ENCODE measurements at regions not wholly inside any gene's neighbourhood (a gene's known extent, or its start where the extent isn't known, plus 50 kb on each side); places are given as distances from the start of the nearest gene placed in this dataset.

DNA sequence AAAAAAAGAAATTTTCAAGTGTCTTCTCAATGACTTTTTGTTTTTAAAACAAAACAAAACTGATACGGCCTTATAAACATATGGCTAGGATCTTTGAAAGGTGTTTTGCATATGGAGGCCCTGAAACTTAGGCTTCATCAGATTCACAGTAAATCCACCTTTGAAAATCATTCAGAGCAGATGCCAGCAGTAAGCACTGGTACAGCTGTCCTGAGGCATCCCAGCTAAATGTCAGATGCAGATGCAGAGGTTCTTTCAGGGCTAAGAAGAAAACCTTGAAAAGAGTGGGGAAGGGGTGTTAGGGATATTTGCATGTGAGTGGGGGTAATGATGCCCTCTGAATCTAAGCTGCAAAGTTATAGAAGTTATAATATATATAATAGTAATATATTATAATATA, 56.2 kb upstream of the GNG12 start:
- TF ChIP-seq, protein P1, sequence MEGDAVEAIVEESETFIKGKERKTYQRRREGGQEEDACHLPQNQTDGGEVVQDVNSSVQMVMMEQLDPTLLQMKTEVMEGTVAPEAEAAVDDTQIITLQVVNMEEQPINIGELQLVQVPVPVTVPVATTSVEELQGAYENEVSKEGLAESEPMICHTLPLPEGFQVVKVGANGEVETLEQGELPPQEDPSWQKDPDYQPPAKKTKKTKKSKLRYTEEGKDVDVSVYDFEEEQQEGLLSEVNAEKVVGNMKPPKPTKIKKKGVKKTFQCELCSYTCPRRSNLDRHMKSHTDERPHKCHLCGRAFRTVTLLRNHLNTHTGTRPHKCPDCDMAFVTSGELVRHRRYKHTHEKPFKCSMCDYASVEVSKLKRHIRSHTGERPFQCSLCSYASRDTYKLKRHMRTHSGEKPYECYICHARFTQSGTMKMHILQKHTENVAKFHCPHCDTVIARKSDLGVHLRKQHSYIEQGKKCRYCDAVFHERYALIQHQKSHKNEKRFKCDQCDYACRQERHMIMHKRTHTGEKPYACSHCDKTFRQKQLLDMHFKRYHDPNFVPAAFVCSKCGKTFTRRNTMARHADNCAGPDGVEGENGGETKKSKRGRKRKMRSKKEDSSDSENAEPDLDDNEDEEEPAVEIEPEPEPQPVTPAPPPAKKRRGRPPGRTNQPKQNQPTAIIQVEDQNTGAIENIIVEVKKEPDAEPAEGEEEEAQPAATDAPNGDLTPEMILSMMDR (IDR thresholded peaks at IDR 0.05), result no peak
- H3K4me2 ChIP-seq (replicated peaks; ENCODE audit: extremely low read depth, low read length, poor library complexity, severe bottlenecking), result no peak overlapping the region
- H3K36me3 ChIP-seq (replicated peaks in 1 of 2; ENCODE audit: control insufficient read depth in 1 of 2, insufficient read depth in 2 of 2, low read length in 2 of 2), result no peaks in the 10 kb centered on the region
- H2AFZ ChIP-seq (ENCODE audit: insufficient read depth, low read depth, low read length, poor library complexity, severe bottlenecking), result no peak overlapping the region
- no CpG with 5 or more reads among the region's 1 CpG for WGBS (ENCODE audit: insufficient coverage)
- intact Hi-C loops (cut with micrococcal nuclease), result no loop called here
- no peak overlapping the region for H3K27ac ChIP-seq (ENCODE audit: low read depth in 1 of 2, low read length in 2 of 2)
- Mint-ChIP-seq H3K9me3 (peaks cover 0 to 6% (median 3%) of the 10 kb centered on the region in 7 donors), H3K4me1 (peaks cover 16% of the 10 kb centered on the region), H3K27me3 (ENCODE audit: low read depth in 3 of 3) (no peaks in the 10 kb centered on the region), H3K27ac (peak overlapping the region in 2 of 7 donors; percentile 64 to 70), H3K36me3 (peaks cover 0 to 2% of the 10 kb centered on the region in 2 donors), H3K4me3 (no peak overlapping the region)
- no peak overlapping the region for H3K9ac ChIP-seq (ENCODE audit: insufficient read depth, low read length, poor library complexity, severe bottlenecking)
- no peak overlapping the region for H3K4me3 ChIP-seq (replicated peaks in 1 of 3; ENCODE audit: low read depth in 2 of 3, low read length in 3 of 3)
- H3K79me2 ChIP-seq (ENCODE audit: insufficient read depth, low read length), result no peaks in the 10 kb centered on the region
- no peaks in the 10 kb centered on the region for H3K27me3 ChIP-seq (ENCODE audit: control insufficient read depth in 2 of 2, insufficient read depth in 2 of 2, low read length in 2 of 2)
- H4K20me1 ChIP-seq (ENCODE audit: insufficient read depth, low read length), result no peaks in the 10 kb centered on the region
- no peaks in the 10 kb centered on the region for H3K9me3 ChIP-seq (replicated peaks in 1 of 2; ENCODE audit: control insufficient read depth in 1 of 2, insufficient read depth in 1 of 2, low read length in 2 of 2)
- H3K4me1 ChIP-seq (ENCODE audit: control insufficient read depth in 1 of 2, insufficient read depth in 2 of 2, low read length in 2 of 2), result peaks cover 0 to 12% of the 10 kb centered on the region in 2 donors
- no peak for DNase-seq

DNA sequence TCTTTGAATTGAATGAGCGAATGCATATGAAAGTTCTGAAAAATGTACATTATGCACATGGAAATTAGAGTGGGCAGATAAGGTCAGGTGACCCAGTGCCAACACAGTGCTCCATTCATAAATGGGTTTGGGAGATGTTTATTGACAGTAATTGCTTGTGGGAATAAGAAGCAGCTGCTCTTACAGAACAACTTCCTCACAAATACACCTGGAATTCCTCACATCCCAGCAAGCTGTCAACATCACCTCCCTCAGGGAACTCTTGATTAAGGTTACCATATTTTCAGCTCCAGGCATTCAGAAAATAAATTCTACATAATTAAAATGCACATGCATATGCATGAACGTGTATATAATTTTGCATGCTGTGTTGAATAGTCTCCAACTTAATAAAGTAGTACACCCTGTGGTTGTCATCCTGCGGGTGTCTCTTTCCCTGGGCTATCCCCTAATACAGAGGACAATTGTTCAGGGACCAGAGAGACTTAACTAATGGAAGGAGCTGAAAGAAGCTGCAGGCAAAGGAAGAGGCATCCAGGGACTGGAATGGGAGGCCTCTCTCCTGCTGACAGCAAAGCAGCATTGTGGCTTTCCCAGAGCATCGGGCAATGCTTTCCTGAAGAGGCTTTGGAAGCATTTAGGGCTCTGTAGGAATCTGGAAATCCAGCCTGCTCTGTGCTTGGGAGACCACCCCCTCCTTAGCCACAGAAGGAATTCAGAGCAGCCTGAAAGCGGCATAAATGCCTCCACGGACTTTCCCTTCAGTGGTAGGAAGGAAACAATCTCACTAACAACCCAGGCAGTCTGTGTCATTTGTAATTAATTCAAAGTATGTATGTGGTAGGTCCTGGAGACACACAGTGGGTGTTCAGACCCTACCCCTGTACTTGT, 55.2 kb upstream of the GNG12 start:
- DNase-seq, result no peak
- Mint-ChIP-seq H3K4me3 (no peak overlapping the region), H3K27ac (peak overlapping the region in 1 of 7 donors; percentile 73), H3K27me3 (ENCODE audit: low read depth in 3 of 3) (no peaks in the 10 kb centered on the region), H3K36me3 (peaks cover 0 to 2% of the 10 kb centered on the region in 2 donors), H3K4me1 (peaks cover 16% of the 10 kb centered on the region), H3K9me3 (peaks cover 0 to 9% (median 4%) of the 10 kb centered on the region in 7 donors)
- peaks cover 0 to 12% of the 10 kb centered on the region in 2 donors for H3K4me1 ChIP-seq (ENCODE audit: control insufficient read depth in 1 of 2, insufficient read depth in 2 of 2, low read length in 2 of 2)
- intact Hi-C loops (cut with micrococcal nuclease), result no loop called here
- H2AFZ ChIP-seq (ENCODE audit: insufficient read depth, low read depth, low read length, poor library complexity, severe bottlenecking), result no peak overlapping the region
- no peaks in the 10 kb centered on the region for H3K79me2 ChIP-seq (ENCODE audit: insufficient read depth, low read length)
- no peaks in the 10 kb centered on the region for H4K20me1 ChIP-seq (ENCODE audit: insufficient read depth, low read length)
- H3K9me3 ChIP-seq (replicated peaks in 1 of 2; ENCODE audit: control insufficient read depth in 1 of 2, insufficient read depth in 1 of 2, low read length in 2 of 2), result no peaks in the 10 kb centered on the region
- H3K4me2 ChIP-seq (replicated peaks; ENCODE audit: extremely low read depth, low read length, poor library complexity, severe bottlenecking), result no peak overlapping the region
- no peaks in the 10 kb centered on the region for H3K27me3 ChIP-seq (ENCODE audit: control insufficient read depth in 2 of 2, insufficient read depth in 2 of 2, low read length in 2 of 2)
- H3K4me3 ChIP-seq (replicated peaks in 1 of 3; ENCODE audit: low read depth in 2 of 3, low read length in 3 of 3), result no peak overlapping the region
- no peak overlapping the region for H3K9ac ChIP-seq (ENCODE audit: insufficient read depth, low read length, poor library complexity, severe bottlenecking)
- TF ChIP-seq, protein P1 (IDR thresholded peaks at IDR 0.05), result no peak
- 33% methylated on average over 1 of the region's 6 CpGs for WGBS (ENCODE audit: insufficient coverage)
- no peaks in the 10 kb centered on the region for H3K36me3 ChIP-seq (replicated peaks in 1 of 2; ENCODE audit: control insufficient read depth in 1 of 2, insufficient read depth in 2 of 2, low read length in 2 of 2)
- H3K27ac ChIP-seq (ENCODE audit: low read depth in 1 of 2, low read length in 2 of 2), result no peak overlapping the region

Measured in CD14-positive monocyte (primary cell).